GM21737 (cell line): ENCODE measurements at regions not wholly inside any gene's neighbourhood (a gene's known extent, or its start where the extent isn't known, plus 50 kb on each side); places are given as distances from the start of the nearest gene placed in this dataset.

ENCODE experiments used
- ATAC-seq: cut with Tn5 transposase; IDR thresholded peaks from one replicate; pipeline ENCODE4 v1.9.1; 2021; ENCODE audit warnings: mild to moderate bottlenecking, moderate library complexity; ENCODE audit not compliant: unreplicated experiment

DNA sequence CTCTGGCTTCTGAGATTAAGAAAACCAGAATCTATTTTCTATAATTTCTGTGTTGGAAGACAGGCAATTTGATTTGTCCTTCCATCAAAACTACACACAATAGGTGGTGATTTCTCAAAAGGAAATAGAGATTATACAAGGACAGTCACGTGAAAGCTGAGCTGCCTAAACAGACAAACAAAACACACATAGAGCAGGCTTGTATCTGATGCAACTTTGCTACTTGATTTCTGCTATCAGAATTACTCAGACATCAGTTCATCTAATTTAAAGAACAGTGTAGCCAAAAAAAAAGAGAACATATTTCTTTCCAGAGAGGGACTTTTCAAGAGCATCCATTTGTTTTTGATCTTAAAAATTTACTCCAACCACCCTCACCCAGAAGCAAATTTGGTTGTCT lies 2128.3 kb upstream of the C9orf72 start:
- no peak for ATAC-seq

- ATAC-seq, result no peak
These were observed 2128.7 kb upstream of the C9orf72 start for GRCh38 chr9:29701971-29702370.

- no peak for ATAC-seq
These were observed 2141.6 kb upstream of the C9orf72 start for GRCh38 chr9:29714860-29715259.

- no peak for ATAC-seq
These were observed 2144.3 kb upstream of the C9orf72 start for GRCh38 chr9:29717631-29718030.

DNA sequence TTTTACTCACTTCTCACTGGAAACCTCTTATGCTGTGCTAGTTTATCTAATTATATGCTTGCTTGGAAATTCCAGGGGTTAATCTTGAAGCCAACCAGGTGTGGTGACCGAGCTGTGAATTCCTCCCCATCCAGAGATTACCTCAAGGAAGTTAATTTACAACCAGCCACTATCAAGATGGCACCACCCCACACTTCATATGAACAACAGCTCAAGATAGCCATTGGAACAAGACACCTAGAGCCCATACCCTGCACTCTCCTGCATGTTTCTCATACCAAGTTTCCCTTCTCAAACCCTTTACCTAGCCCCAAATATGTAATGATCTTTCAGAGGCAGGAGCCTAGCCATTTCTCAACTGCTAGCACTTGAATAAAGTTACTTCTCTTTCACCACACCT lies 2156.9 kb upstream of the C9orf72 start:
- no peak for ATAC-seq

DNA sequence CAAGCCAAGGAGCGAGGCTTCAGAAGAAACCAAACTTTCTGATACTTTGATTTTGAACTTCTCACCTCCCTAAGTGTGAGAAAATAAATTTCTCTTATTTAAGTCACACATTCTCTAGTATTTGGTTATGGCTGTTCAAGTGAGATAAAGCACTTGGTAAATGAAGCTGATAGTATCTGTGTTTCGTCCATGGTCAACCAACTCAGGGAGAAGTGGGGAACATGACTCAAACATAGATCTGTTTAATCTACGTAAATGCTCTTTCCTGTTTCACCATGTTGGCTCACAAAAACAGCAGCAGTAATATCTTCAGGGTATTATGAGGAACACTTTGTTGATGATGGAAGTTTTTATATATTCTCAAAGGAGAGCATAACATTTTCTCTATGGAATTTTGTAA lies 2167.2 kb upstream of the C9orf72 start:
- ATAC-seq, result no peak

GRCh38 chr9:29741169-29741568 lies 2167.9 kb upstream of the C9orf72 start:
- ATAC-seq, result no peak

- no peak for ATAC-seq
These were observed 2176.8 kb upstream of the C9orf72 start for GRCh38 chr9:29750062-29750461.

GRCh38 chr9:29751226-29751625 lies 2177.9 kb upstream of the C9orf72 start:
- ATAC-seq, result no peak

GRCh38 chr9:29753638-29754037 lies 2180.4 kb upstream of the C9orf72 start:
- no peak for ATAC-seq

- ATAC-seq, result no peak
These were observed 2195.7 kb upstream of the C9orf72 start for GRCh38 chr9:29769019-29769418.

GRCh38 chr9:29773676-29774075 lies 2200.4 kb upstream of the C9orf72 start:
- ATAC-seq, result no peak

DNA sequence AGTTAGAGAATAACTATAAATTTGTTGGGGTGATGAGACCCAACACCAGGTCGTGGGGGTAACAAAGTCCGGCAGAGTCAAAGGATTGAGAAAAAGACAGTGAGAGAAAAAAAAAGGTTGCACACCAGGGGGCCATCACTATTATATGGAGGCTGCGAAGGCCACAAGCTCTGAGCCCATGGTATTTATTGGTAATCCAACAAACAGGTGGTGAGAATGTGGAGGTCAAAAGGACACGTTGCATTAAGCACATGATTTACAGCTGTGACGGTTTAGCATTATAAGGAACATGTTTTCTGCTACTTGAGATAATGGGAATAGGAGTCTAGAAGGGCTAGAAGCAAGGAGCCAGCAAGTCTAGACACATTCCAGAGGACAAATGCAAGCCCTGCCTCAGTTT lies 2202.2 kb upstream of the C9orf72 start:
- no peak for ATAC-seq

DNA sequence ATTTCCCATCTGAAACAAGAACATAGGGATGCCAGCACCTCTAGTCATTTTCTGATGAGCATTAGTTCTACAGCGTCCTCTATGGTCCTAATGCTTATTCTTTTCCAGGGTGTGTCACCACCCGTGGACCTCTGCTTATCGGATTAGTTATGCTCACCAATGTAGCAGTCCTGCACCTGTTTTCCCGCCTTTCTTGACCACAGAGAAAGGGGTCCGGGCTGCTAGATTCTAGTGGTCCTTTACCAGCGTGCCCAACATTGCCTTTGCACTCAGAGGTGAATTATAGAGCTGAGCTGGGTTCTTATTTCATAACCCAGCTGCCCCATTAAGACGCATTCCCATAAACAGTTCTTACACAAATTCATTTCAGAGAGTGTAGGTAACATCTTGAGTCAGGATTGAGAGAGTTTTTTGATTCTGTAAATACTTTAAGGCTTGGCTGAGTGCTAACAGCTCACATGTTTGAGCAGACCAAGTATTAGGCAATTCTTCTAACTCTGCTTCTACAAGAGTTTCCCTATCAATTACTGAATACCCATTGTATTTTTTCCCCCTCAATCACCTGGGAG lies 2205.1 kb upstream of the C9orf72 start:
- no peak for ATAC-seq

DNA sequence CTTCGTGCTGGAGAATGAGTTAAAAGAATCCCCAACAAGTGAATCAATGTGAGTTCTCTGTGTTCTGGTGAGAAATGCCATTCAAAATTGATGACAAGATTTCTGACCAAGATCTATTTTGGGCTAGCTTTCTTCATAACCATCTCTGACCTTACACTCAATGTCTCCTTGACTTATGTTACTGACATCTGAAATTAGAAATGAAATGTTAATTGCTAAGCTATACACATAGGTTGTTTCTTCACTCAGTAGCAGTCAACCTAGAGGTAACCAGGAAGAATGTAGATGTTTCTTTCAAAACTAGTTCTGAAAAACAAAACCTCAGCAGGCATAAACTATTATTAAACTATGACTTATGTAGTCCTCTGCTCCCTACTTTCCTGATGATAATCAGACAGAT lies 2220.7 kb upstream of the C9orf72 start:
- no peak for ATAC-seq

GRCh38 chr9:29796291-29796952 lies 2223.1 kb upstream of the C9orf72 start:
- peak; percentile 87 for ATAC-seq

GRCh38 chr9:29798599-29798998 lies 2225.3 kb upstream of the C9orf72 start:
- ATAC-seq, result no peak

GRCh38 chr9:29799227-29799626 lies 2225.9 kb upstream of the C9orf72 start:
- no peak for ATAC-seq

DNA sequence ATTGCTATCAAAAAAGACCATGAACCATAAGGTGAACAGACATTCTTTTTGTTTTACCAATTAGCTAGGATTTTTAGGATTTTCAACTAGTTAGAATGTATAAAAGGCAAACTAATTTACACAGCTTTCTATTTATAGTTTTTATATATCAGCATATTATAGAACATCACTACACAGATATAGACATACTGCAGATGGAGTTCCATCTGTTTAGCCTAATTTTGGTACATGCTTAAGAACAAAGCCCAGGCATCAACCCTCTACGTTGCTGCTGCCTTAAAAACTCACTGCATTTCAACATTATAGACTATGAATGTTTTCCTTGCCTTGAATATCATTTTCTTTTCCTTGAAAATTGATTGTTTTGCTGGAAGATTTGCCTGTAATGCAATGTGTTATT lies 2227.5 kb upstream of the C9orf72 start:
- ATAC-seq, result no peak

DNA sequence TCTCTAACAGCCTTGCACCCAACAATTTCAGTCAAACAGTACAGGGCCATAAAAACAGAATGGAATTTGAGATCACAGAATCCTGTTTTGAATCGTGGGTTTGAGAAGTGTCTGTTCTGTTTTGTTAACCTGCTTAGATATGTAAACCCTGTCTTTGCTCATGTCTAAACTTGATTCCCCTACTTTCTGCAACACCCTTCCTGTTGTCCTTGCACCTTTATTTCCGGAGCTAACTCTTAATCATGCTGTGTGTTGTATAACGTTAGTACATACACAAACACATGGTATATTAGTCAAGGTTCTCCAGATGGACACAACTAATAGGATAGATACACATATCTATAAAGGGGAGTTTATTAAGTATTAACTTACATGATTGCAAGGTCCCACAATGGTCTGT lies 2229.2 kb upstream of the C9orf72 start:
- no peak for ATAC-seq

GRCh38 chr9:29806937-29807618 lies 2233.8 kb upstream of the C9orf72 start:
- no peak for ATAC-seq

DNA sequence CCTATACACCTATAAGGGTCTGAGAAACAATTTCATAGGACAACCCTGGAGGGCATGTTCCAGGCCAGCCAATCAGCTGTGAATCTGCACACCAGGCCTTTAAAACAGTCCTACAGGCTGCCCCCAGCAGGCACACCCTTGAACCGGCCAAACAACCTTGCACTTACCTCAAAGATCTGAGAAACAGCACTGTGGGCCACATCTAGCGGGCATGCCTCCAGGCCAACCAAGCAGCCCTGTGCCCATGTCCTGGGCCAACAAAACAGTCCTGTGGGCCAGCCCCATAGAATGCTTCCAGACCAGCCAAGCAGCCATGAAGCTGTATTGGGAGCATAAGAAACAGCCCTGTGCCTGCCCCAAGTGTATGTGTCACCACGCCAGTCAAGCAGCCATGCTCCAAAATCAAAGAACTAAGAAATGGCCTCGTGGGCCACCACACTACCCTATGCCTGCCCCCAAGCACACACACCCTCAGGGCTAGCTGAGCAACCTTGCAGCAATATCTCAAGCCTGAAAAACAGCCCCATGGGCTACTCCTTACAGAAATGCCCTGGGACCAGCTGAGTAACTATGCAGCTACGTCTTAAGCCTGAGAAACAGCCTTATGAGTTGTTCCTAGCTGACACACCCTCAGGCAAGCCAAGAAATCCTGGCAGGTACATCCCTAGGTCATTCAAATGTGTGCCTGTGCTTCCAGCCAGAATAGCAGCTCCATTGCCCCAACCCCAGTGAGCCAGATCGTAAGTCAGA lies 2243.8 kb upstream of the C9orf72 start:
- no peak for ATAC-seq
